Stimulated activated naive CD4-positive, alpha-beta T cell treated with Interleukin-2 at 50 U/mL for 16 hours (primary cell): ENCODE measurements at regions not wholly inside any gene's neighbourhood (a gene's known extent, or its start where the extent isn't known, plus 50 kb on each side); places are given as distances from the start of the nearest gene placed in this dataset.

Experiments
- DNase-seq: peaks from one replicate; lab custom pipeline; 2025; lab: John Stamatoyannopoulos, UW

GRCh38 chr6:14431385-14432330 is 314.1 kb downstream of the CD83 start:
- no peak for DNase-seq

GRCh38 chr6:14434916-14435690 is 317.5 kb downstream of the CD83 start:
- no peak for DNase-seq

- no peak for DNase-seq
These were observed 319.1 kb downstream of the CD83 start for GRCh38 chr6:14436592-14437132.

GRCh38 chr6:14439419-14439818 is 321.8 kb downstream of the CD83 start:
- DNase-seq = no peak

GRCh38 chr6:14440215-14440910 is 322.8 kb downstream of the CD83 start:
- no peak for DNase-seq

- DNase-seq = no peak
These were observed 323.6 kb downstream of the CD83 start for GRCh38 chr6:14440940-14441781.

GRCh38 chr6:14442242-14442641 is 324.7 kb downstream of the CD83 start:
- DNase-seq = no peak

GRCh38 chr6:14443629-14444268 is 326.2 kb downstream of the CD83 start:
- no peak for DNase-seq

- no peak for DNase-seq
These were observed 326.9 kb downstream of the CD83 start for GRCh38 chr6:14444295-14444972.

GRCh38 chr6:14447240-14447639 is 329.7 kb downstream of the CD83 start:
- no peak for DNase-seq

GRCh38 chr6:14448246-14448645 is 330.7 kb downstream of the CD83 start:
- DNase-seq = no peak

GRCh38 chr6:14450133-14450504 is 332.5 kb downstream of the CD83 start:
- DNase-seq = no peak

GRCh38 chr6:14450578-14450977 is 333.0 kb downstream of the CD83 start:
- DNase-seq = no peak

- no peak for DNase-seq
These were observed 334.2 kb downstream of the CD83 start for GRCh38 chr6:14451594-14452374.

GRCh38 chr6:14452567-14453527 is 335.3 kb downstream of the CD83 start:
- peak; percentile 51 for DNase-seq

GRCh38 chr6:14453712-14454472 is 336.3 kb downstream of the CD83 start:
- no peak for DNase-seq

GRCh38 chr6:14454473-14454775 is 336.9 kb downstream of the CD83 start:
- DNase-seq = no peak

GRCh38 chr6:14455427-14455826 is 337.9 kb downstream of the CD83 start:
- no peak for DNase-seq
